Suppressor macrophage treated with lipopolysaccharide for 4 hours (primary cell): ENCODE measurements at regions not wholly inside any gene's neighbourhood (a gene's known extent, or its start where the extent isn't known, plus 50 kb on each side); places are given as distances from the start of the nearest gene placed in this dataset.
"Not testable (repeated sequence)": the region's sequence is repeated elsewhere in the genome, so short reads cannot be mapped to it uniquely, and the experiment has no call there.

Experiments used
- DNase-seq: peaks from one replicate; pipeline ENCODE4 v3.0.0-alpha.2; 2020

- no peak for DNase-seq
These were observed 123.6 kb upstream of the TNPO1 start for GRCh38 chr5:72692651-72693442.

- no peak for DNase-seq
These were observed 124.2 kb upstream of the TNPO1 start for GRCh38 chr5:72692231-72692637.

GRCh38 chr5:72691751-72692150 lies 124.7 kb upstream of the TNPO1 start:
- no peak for DNase-seq

GRCh38 chr5:72688916-72689315 lies 127.5 kb upstream of the TNPO1 start:
- no peak for DNase-seq

- no peak for DNase-seq
These were observed 129.2 kb upstream of the TNPO1 start for GRCh38 chr5:72687288-72687687.

GRCh38 chr5:72682561-72682960 lies 133.9 kb upstream of the TNPO1 start:
- DNase-seq, result no peak

GRCh38 chr5:72681781-72682180 lies 134.7 kb upstream of the TNPO1 start:
- no peak for DNase-seq

GRCh38 chr5:72677447-72677846 lies 139.0 kb upstream of the TNPO1 start:
- no peak for DNase-seq

- DNase-seq, result not testable (repeated sequence)
These were observed 139.6 kb upstream of the TNPO1 start for GRCh38 chr5:72676831-72677230.

- DNase-seq, result no peak
These were observed 142.8 kb upstream of the TNPO1 start for GRCh38 chr5:72673623-72674022.

GRCh38 chr5:72673180-72673579 lies 143.3 kb upstream of the TNPO1 start:
- no peak for DNase-seq

GRCh38 chr5:72667708-72668107 lies 148.8 kb upstream of the TNPO1 start:
- no peak for DNase-seq

- DNase-seq, result no peak
These were observed 153.5 kb upstream of the TNPO1 start for GRCh38 chr5:72662936-72663335.

GRCh38 chr5:72662305-72662704 lies 154.2 kb upstream of the TNPO1 start:
- DNase-seq, result no peak

- DNase-seq, result no peak
These were observed 154.2 kb upstream of the ZNF366 start for GRCh38 chr5:72661405-72661804.

GRCh38 chr5:72659726-72660125 lies 152.5 kb upstream of the ZNF366 start:
- DNase-seq, result no peak

- no peak for DNase-seq
These were observed 151.7 kb upstream of the ZNF366 start for GRCh38 chr5:72658761-72659540.

GRCh38 chr5:72658161-72658560 lies 151.0 kb upstream of the ZNF366 start:
- no peak for DNase-seq

- DNase-seq, result no peak
These were observed 149.7 kb upstream of the ZNF366 start for GRCh38 chr5:72656756-72657513.

- no peak for DNase-seq
These were observed 149.1 kb upstream of the ZNF366 start for GRCh38 chr5:72656331-72656730.

GRCh38 chr5:72654231-72654630 lies 147.0 kb upstream of the ZNF366 start:
- DNase-seq, result no peak

- no peak for DNase-seq
These were observed 146.4 kb upstream of the ZNF366 start for GRCh38 chr5:72653586-72653985.

- no peak for DNase-seq
These were observed 144.6 kb upstream of the ZNF366 start for GRCh38 chr5:72651779-72652178.

GRCh38 chr5:72651109-72651508 lies 143.9 kb upstream of the ZNF366 start:
- DNase-seq, result no peak
